ENCODE measurements at regions not wholly inside any gene's neighbourhood (a gene's known extent, or its start where the extent isn't known, plus 50 kb on each side); places are given as distances from the start of the nearest gene placed in this dataset.

DNA sequence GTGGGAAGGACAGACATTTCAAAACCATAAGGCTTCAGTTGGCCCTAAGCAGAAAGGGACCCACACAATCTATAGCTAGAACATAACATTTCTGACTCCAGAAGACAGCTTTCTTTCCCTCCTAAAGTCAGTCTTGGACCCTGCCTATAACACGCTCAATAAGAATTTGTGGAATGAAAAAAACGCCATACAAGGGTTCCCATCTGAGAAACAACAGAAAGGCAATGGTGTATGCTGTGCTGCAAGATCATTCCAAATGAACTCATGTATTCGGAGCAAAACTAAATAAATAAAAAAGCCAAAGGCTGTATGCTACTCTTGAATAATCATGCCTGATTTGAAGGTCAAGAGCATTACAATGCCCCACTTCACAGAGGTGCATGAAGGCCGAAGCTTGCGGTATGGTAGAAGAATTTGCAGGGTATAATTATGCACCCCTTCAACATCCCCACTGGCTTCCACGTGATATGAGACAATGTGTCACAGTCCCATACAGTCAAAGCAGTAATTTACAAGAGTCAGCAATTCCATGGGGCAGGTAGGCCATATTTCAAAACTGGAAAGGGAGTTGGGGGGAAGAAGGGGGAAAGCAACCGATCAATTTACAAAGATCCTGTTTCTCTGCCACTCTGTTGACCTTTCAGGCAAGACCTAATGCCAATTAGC is 61.4 kb upstream of the SLC14A2 start:
- H3K27me3 ChIP-seq (ENCODE audit: insufficient read depth): no peaks in the 10 kb centered on the region
- H3K27ac ChIP-seq (ENCODE audit: low read depth): no peak overlapping the region
- DNase-seq (ENCODE audit: low spot score): no peak
- H3K27ac Mint-ChIP-seq: no peak overlapping the region
- no peaks in the 10 kb centered on the region for H3K79me2 ChIP-seq (replicated peaks; ENCODE audit: insufficient read depth)
- no peaks in the 10 kb centered on the region for H3K4me1 Mint-ChIP-seq
- no peak overlapping the region for H3K4me2 ChIP-seq
- no peaks in the 10 kb centered on the region for H3K36me3 ChIP-seq (ENCODE audit: insufficient read depth)
- H3K9me3 Mint-ChIP-seq: no peaks in the 10 kb centered on the region
- no peaks in the 10 kb centered on the region for H3K4me1 ChIP-seq (ENCODE audit: insufficient read depth)
- ATAC-seq: no peak
- H2AFZ ChIP-seq: no peak overlapping the region; the same call in 1 of the 2 replicates
- H3F3A ChIP-seq (replicated peaks; ENCODE audit: low read depth): no peaks in the 10 kb centered on the region
- H3K9me2 ChIP-seq (ENCODE audit: insufficient read depth): peaks cover 3% of the 10 kb centered on the region; the same call in 1 of the 2 replicates
- H3K27me3 Mint-ChIP-seq (ENCODE audit: insufficient read depth, low read depth, poor library complexity): peaks cover 3% of the 10 kb centered on the region
- H3K36me3 Mint-ChIP-seq (ENCODE audit: low read depth): no peaks in the 10 kb centered on the region
- H3K4me3 Mint-ChIP-seq: no peak overlapping the region
- H3K4me3 ChIP-seq: no peak overlapping the region
- TF ChIP-seq ZNF331 (CRISPR knock-in tag; IDR thresholded peaks at IDR 0.05; ENCODE audit: low read depth): no peak
- no peak for TF ChIP-seq JUNB (IDR thresholded peaks at IDR 0.05; ENCODE audit: unreplicated experiment)
- no peak for TF ChIP-seq NANOG (IDR thresholded peaks at IDR 0.05; ENCODE audit: borderline replicate concordance)
- TF ChIP-seq EZH2phosphoT487 (IDR thresholded peaks at IDR 0.05; ENCODE audit: unreplicated experiment): no peak
- no peak for TF ChIP-seq ZNF114 (CRISPR knock-in tag; IDR thresholded peaks at IDR 0.05)
- no peak for TF ChIP-seq STAT1 (IDR thresholded peaks at IDR 0.05; ENCODE audit: unreplicated experiment)
- TF ChIP-seq, protein P1, sequence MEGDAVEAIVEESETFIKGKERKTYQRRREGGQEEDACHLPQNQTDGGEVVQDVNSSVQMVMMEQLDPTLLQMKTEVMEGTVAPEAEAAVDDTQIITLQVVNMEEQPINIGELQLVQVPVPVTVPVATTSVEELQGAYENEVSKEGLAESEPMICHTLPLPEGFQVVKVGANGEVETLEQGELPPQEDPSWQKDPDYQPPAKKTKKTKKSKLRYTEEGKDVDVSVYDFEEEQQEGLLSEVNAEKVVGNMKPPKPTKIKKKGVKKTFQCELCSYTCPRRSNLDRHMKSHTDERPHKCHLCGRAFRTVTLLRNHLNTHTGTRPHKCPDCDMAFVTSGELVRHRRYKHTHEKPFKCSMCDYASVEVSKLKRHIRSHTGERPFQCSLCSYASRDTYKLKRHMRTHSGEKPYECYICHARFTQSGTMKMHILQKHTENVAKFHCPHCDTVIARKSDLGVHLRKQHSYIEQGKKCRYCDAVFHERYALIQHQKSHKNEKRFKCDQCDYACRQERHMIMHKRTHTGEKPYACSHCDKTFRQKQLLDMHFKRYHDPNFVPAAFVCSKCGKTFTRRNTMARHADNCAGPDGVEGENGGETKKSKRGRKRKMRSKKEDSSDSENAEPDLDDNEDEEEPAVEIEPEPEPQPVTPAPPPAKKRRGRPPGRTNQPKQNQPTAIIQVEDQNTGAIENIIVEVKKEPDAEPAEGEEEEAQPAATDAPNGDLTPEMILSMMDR (conservative IDR thresholded peaks at IDR 0.05; ENCODE audit: low read depth in 2 of 2): no peak
- TF ChIP-seq, protein P2, sequence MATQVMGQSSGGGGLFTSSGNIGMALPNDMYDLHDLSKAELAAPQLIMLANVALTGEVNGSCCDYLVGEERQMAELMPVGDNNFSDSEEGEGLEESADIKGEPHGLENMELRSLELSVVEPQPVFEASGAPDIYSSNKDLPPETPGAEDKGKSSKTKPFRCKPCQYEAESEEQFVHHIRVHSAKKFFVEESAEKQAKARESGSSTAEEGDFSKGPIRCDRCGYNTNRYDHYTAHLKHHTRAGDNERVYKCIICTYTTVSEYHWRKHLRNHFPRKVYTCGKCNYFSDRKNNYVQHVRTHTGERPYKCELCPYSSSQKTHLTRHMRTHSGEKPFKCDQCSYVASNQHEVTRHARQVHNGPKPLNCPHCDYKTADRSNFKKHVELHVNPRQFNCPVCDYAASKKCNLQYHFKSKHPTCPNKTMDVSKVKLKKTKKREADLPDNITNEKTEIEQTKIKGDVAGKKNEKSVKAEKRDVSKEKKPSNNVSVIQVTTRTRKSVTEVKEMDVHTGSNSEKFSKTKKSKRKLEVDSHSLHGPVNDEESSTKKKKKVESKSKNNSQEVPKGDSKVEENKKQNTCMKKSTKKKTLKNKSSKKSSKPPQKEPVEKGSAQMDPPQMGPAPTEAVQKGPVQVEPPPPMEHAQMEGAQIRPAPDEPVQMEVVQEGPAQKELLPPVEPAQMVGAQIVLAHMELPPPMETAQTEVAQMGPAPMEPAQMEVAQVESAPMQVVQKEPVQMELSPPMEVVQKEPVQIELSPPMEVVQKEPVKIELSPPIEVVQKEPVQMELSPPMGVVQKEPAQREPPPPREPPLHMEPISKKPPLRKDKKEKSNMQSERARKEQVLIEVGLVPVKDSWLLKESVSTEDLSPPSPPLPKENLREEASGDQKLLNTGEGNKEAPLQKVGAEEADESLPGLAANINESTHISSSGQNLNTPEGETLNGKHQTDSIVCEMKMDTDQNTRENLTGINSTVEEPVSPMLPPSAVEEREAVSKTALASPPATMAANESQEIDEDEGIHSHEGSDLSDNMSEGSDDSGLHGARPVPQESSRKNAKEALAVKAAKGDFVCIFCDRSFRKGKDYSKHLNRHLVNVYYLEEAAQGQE (IDR thresholded peaks at IDR 0.05; ENCODE audit: unreplicated experiment): no peak
- TF ChIP-seq, protein P3, sequence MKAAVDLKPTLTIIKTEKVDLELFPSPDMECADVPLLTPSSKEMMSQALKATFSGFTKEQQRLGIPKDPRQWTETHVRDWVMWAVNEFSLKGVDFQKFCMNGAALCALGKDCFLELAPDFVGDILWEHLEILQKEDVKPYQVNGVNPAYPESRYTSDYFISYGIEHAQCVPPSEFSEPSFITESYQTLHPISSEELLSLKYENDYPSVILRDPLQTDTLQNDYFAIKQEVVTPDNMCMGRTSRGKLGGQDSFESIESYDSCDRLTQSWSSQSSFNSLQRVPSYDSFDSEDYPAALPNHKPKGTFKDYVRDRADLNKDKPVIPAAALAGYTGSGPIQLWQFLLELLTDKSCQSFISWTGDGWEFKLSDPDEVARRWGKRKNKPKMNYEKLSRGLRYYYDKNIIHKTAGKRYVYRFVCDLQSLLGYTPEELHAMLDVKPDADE (IDR thresholded peaks at IDR 0.05): no peak
- no peak for TF ChIP-seq CREB1 (CRISPR knock-in tag; IDR thresholded peaks at IDR 0.05; ENCODE audit: low read depth)
- TF ChIP-seq, protein P4, sequence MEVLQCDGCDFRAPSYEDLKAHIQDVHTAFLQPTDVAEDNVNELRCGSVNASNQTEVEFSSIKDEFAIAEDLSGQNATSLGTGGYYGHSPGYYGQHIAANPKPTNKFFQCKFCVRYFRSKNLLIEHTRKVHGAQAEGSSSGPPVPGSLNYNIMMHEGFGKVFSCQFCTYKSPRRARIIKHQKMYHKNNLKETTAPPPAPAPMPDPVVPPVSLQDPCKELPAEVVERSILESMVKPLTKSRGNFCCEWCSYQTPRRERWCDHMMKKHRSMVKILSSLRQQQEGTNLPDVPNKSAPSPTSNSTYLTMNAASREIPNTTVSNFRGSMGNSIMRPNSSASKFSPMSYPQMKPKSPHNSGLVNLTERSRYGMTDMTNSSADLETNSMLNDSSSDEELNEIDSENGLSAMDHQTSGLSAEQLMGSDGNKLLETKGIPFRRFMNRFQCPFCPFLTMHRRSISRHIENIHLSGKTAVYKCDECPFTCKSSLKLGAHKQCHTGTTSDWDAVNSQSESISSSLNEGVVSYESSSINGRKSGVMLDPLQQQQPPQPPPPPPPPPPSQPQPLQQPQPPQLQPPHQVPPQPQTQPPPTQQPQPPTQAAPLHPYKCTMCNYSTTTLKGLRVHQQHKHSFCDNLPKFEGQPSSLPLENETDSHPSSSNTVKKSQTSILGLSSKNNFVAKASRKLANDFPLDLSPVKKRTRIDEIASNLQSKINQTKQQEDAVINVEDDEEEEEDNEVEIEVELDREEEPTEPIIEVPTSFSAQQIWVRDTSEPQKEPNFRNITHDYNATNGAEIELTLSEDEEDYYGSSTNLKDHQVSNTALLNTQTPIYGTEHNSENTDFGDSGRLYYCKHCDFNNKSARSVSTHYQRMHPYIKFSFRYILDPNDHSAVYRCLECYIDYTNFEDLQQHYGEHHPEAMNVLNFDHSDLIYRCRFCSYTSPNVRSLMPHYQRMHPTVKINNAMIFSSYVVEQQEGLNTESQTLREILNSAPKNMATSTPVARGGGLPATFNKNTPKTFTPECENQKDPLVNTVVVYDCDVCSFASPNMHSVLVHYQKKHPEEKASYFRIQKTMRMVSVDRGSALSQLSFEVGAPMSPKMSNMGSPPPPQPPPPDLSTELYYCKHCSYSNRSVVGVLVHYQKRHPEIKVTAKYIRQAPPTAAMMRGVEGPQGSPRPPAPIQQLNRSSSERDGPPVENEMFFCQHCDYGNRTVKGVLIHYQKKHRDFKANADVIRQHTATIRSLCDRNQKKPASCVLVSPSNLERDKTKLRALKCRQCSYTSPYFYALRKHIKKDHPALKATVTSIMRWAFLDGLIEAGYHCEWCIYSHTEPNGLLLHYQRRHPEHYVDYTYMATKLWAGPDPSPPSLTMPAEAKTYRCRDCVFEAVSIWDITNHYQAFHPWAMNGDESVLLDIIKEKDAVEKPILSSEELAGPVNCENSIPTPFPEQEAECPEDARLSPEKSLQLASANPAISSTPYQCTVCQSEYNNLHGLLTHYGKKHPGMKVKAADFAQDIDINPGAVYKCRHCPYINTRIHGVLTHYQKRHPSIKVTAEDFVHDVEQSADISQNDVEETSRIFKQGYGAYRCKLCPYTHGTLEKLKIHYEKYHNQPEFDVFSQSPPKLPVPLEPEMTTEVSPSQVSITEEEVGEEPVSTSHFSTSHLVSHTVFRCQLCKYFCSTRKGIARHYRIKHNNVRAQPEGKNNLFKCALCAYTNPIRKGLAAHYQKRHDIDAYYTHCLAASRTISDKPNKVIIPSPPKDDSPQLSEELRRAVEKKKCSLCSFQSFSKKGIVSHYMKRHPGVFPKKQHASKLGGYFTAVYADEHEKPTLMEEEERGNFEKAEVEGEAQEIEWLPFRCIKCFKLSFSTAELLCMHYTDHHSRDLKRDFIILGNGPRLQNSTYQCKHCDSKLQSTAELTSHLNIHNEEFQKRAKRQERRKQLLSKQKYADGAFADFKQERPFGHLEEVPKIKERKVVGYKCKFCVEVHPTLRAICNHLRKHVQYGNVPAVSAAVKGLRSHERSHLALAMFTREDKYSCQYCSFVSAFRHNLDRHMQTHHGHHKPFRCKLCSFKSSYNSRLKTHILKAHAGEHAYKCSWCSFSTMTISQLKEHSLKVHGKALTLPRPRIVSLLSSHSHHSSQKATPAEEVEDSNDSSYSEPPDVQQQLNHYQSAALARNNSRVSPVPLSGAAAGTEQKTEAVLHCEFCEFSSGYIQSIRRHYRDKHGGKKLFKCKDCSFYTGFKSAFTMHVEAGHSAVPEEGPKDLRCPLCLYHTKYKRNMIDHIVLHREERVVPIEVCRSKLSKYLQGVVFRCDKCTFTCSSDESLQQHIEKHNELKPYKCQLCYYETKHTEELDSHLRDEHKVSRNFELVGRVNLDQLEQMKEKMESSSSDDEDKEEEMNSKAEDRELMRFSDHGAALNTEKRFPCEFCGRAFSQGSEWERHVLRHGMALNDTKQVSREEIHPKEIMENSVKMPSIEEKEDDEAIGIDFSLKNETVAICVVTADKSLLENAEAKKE (CRISPR knock-in tag; IDR thresholded peaks at IDR 0.05): no peak
- TF ChIP-seq POLR2AphosphoS5 (IDR thresholded peaks at IDR 0.05; ENCODE audit: low read depth): no peak
- no peak for TF ChIP-seq EZH2 (IDR thresholded peaks at IDR 0.05; ENCODE audit: low read depth, unreplicated experiment)
- no peaks in the 10 kb centered on the region for H4K20me1 ChIP-seq (replicated peaks; ENCODE audit: insufficient read depth)
